SH-SY5Y (cell line): ENCODE measurements at regions not wholly inside any gene's neighbourhood (a gene's known extent, or its start where the extent isn't known, plus 50 kb on each side); places are given as distances from the start of the nearest gene placed in this dataset.

ENCODE experiments used
- GATA2 ChIP-seq: IDR thresholded peaks from 2 replicates; pipeline ENCODE4 v1.6.1; 2011; ENCODE audit warnings: mild to moderate bottlenecking, low read depth, low read length
- GATA3 ChIP-seq: IDR thresholded peaks from 2 replicates; pipeline ENCODE4 v1.6.1; 2011; ENCODE audit warnings: low read depth, mild to moderate bottlenecking, low read length, moderate library complexity

- TF ChIP-seq GATA2 (peak; percentile 93), GATA3 (peak; percentile 71)
Measured at GRCh38 chr6:146881228-146882181, 282.7 kb downstream of the ADGB start.
